ENCODE measurements at regions not wholly inside any gene's neighbourhood (a gene's known extent, or its start where the extent isn't known, plus 50 kb on each side); places are given as distances from the start of the nearest gene placed in this dataset.
"Not testable (repeated sequence)": the region's sequence is repeated elsewhere in the genome, so short reads cannot be mapped to it uniquely, and the experiment has no call there.

DNA sequence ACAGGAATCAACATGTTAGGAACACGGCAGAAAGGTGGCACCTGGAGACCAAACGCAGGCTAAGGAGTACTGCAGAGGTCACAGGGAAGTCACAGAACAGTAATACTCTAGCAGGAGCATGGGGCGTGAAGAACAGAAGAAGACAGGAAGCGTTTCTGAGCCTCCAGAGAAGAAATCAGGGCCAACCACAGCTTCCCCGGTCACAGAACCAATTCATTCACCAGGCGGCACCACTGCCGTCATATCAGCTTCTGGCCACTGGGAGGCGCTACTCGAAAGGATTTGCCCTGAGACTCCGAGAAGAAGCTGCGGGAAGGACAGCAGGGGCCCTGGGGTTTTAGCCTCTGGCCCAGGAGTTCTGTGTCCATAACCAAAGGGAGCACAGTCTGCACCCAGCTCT lies 78.0 kb upstream of the DRD5 start:
- Histone ChIP-seq H3K9me3 (no peaks in the 10 kb centered on the region), H3K27me3 (no peaks in the 10 kb centered on the region), H3K27ac (no peak overlapping the region), H3K36me3 (ENCODE audit: low read depth, missing control alignments) (no peaks in the 10 kb centered on the region), H3K4me1 (no peaks in the 10 kb centered on the region), H3K4me3 (no peak overlapping the region)
- intact Hi-C loops (cut with DNase I; ENCODE audit: low total_unique reads): no loop called here
- TF ChIP-seq, protein P1, sequence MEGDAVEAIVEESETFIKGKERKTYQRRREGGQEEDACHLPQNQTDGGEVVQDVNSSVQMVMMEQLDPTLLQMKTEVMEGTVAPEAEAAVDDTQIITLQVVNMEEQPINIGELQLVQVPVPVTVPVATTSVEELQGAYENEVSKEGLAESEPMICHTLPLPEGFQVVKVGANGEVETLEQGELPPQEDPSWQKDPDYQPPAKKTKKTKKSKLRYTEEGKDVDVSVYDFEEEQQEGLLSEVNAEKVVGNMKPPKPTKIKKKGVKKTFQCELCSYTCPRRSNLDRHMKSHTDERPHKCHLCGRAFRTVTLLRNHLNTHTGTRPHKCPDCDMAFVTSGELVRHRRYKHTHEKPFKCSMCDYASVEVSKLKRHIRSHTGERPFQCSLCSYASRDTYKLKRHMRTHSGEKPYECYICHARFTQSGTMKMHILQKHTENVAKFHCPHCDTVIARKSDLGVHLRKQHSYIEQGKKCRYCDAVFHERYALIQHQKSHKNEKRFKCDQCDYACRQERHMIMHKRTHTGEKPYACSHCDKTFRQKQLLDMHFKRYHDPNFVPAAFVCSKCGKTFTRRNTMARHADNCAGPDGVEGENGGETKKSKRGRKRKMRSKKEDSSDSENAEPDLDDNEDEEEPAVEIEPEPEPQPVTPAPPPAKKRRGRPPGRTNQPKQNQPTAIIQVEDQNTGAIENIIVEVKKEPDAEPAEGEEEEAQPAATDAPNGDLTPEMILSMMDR (IDR thresholded peaks at IDR 0.05): peak; percentile 43 to 79 (median 63)
- no peak for TF ChIP-seq POLR2A (IDR thresholded peaks at IDR 0.05)
- WGBS, 2 donors: 18 to 24% methylated on average over 11 of the region's 11 CpGs
- peak; percentile 78 for DNase-seq

DNA sequence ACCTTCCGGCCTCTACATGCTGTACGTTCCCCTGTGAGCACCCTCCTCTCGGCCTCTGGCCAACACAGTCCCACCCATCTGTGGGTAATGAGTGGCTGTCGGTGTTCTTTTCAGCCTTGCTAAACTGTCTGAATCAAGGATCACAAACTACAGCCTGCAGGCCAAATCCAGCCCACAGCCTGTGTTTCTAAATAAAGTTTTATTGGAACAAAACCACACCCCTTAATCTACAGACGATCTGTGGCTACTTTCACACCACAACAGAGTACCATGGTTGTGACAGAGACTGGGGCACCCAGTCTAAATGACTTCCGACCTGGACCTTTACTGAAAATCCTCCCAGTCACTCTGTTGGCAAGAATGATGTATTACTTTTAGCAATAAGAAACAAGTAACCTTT lies 77.3 kb upstream of the DRD5 start:
- H3K4me1 ChIP-seq; DNase-seq; H3K36me3 ChIP-seq (ENCODE audit: low read depth, missing control alignments); H3K27ac ChIP-seq; intact Hi-C loops (cut with DNase I; ENCODE audit: low total_unique reads); H3K4me3 ChIP-seq; H3K27me3 ChIP-seq; H3K9me3 ChIP-seq: not testable (repeated sequence)
- 70 to 86% methylated on average over 6 of the region's 6 CpGs for WGBS, 2 donors

DNA sequence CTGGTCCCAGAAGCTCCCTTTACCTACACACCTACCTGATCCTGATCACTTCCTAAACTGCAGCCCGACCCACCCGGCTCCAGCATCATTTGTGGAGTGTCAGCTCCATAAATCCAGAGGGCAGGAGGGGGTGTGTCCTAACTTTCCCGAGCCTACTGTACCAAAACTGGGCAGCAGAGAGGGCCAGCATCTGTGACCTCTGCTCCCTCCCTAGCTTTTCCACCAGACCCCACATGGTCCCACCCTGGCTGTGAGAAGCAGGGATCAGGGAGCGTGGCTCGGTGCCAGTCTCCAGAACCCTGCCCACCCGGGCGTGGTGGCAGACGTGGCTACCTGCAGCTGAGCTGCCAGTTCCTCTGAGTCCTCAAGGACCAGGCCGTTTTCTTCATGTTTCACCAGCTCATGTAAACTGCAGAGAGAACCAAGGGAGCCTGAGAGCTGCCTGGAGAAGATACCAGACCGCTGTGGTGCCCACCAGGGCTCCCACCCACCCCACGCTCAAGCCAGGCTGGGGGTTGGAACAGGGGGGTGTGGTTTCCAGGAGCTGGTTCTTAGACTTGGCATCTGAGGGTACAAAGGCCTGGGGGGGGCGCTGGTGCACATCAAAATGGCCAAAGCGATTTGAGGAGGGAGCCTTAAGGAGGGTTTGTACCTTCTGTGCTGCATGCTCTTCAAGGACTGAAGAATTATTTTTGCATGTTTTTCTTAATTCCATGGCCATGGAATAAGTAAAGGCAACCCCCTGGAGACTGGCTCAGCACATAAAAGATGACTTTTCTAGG lies 76.7 kb upstream of the DRD5 start:
- H3K36me3 ChIP-seq (ENCODE audit: low read depth, missing control alignments): no peaks in the 10 kb centered on the region
- no peak overlapping the region for H3K27ac ChIP-seq
- 61 to 69% methylated on average over 13 of the region's 13 CpGs for WGBS, 2 donors
- intact Hi-C loops (cut with DNase I; ENCODE audit: low total_unique reads): no loop called here
- no peaks in the 10 kb centered on the region for H3K4me1 ChIP-seq
- H3K9me3 ChIP-seq: no peaks in the 10 kb centered on the region
- no peak overlapping the region for H3K4me3 ChIP-seq
- H3K27me3 ChIP-seq: no peaks in the 10 kb centered on the region
- TF ChIP-seq, protein P1 (IDR thresholded peaks at IDR 0.05): no peak
- TF ChIP-seq POLR2A (IDR thresholded peaks at IDR 0.05): no peak
- no peak for DNase-seq

DNA sequence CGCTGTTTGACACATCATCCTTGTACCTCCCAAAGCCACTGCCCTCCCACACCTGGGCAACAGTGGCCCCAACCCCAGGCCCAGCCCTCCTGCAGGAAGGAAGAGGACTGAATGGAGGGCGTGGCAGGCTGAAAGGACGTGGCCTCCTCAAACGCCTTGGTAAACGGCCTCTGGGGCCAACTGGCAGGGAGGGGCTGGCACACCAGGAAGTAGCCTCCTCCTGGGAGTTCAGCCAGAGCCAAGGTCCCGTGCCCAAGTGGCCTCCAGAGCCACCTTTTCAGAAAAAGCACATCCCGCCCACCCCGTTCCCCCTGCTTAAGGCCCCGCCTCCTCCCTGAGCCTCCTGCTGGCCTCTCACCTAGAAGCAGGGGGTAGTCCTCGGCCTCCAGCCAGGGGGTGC lies 74.2 kb upstream of the DRD5 start:
- H3K4me3 ChIP-seq; H3K4me1 ChIP-seq; H3K27me3 ChIP-seq; DNase-seq; intact Hi-C loops (cut with DNase I; ENCODE audit: low total_unique reads); H3K36me3 ChIP-seq (ENCODE audit: low read depth, missing control alignments); H3K27ac ChIP-seq; H3K9me3 ChIP-seq: not testable (repeated sequence)
- 36 to 75% methylated on average over 2 to 4 of the region's 10 CpGs for WGBS, 2 donors

DNA sequence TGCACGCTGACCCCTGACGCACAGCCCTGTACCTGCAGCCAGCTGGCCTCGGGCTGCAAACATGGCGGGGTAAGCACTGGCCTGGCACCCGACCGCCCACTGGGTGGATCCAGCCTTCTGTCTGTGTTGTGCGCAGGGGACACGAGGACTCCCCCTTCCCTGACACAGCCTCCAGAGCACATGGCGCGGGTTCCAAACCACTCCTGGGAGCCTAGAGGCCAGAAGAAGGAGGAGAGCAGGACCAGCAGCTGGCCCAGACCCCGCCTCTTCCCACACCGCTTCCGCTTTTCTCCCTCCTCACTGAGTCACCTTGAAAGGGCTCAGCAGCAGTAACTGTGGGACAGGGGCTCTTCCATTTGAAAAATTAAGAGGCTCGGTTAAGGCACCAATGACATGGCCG lies 73.5 kb upstream of the DRD5 start:
- H3K9me3 ChIP-seq; DNase-seq; H3K27me3 ChIP-seq; H3K4me3 ChIP-seq; intact Hi-C loops (cut with DNase I; ENCODE audit: low total_unique reads); H3K27ac ChIP-seq; H3K36me3 ChIP-seq (ENCODE audit: low read depth, missing control alignments); H3K4me1 ChIP-seq: not testable (repeated sequence)
- WGBS, 2 donors: 87 to 88% methylated on average over 6 to 15 of the region's 15 CpGs

DNA sequence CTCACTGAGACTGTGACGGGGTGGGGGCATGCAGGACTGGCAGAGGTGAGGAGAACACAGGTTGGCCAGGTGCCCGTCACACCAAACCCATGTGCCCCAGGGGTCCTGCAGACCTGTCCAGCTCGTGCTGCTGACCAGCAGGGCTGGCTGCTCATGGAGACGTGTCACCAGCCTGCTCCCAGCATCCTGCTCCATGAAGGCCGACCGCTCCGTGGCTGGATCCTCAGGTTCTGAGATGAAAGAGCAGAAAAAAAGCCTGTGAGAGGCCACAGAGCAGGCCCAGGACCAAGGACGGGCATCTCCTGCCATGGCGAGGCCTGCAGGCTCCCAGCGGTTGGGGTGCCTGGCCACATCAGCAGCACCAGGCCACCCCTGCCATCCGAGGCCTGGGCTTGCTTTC lies 71.7 kb upstream of the DRD5 start:
- no peaks in the 10 kb centered on the region for H3K9me3 ChIP-seq
- DNase-seq: no peak
- no peak for TF ChIP-seq POLR2A (IDR thresholded peaks at IDR 0.05)
- TF ChIP-seq, protein P1 (IDR thresholded peaks at IDR 0.05): no peak
- 91 to 98% methylated on average over 6 to 11 of the region's 11 CpGs for WGBS, 2 donors
- H3K36me3 ChIP-seq (ENCODE audit: low read depth, missing control alignments): no peaks in the 10 kb centered on the region
- H3K27me3 ChIP-seq: no peaks in the 10 kb centered on the region
- intact Hi-C loops (cut with DNase I; ENCODE audit: low total_unique reads): no loop called here
- no peaks in the 10 kb centered on the region for H3K4me1 ChIP-seq
- no peak overlapping the region for H3K4me3 ChIP-seq
- H3K27ac ChIP-seq: no peak overlapping the region

DNA sequence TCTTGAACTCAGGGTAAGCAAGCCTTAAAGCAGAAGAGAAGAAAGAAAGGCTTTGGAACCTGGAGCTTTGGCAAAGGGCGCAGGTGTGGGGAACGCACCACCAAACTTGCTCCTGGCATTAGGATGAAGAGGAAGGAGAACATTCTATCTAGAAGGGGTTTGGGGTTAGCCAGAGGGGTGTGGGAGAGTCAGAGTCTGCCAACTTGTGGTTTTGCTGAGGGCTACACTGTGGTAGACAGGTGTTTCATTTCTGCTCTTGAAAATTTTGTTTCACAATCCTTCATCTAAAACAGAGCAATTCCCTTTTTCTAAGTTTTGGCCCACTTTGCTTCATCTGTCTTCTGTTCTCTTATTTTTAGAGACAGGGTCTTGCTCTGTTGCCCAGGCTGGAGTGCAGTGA lies 66.2 kb upstream of the DRD5 start:
- H3K4me3 ChIP-seq; DNase-seq; H3K36me3 ChIP-seq (ENCODE audit: low read depth, missing control alignments); H3K27me3 ChIP-seq; H3K27ac ChIP-seq; H3K4me1 ChIP-seq; H3K9me3 ChIP-seq; intact Hi-C loops (cut with DNase I; ENCODE audit: low total_unique reads): not testable (repeated sequence)
- 80 to 94% methylated on average over 2 of the region's 2 CpGs for WGBS, 2 donors

Data from testis (tissue), 2 donors.